ENCODE measurements at regions not wholly inside any gene's neighbourhood (a gene's known extent, or its start where the extent isn't known, plus 50 kb on each side); places are given as distances from the start of the nearest gene placed in this dataset.

DNA sequence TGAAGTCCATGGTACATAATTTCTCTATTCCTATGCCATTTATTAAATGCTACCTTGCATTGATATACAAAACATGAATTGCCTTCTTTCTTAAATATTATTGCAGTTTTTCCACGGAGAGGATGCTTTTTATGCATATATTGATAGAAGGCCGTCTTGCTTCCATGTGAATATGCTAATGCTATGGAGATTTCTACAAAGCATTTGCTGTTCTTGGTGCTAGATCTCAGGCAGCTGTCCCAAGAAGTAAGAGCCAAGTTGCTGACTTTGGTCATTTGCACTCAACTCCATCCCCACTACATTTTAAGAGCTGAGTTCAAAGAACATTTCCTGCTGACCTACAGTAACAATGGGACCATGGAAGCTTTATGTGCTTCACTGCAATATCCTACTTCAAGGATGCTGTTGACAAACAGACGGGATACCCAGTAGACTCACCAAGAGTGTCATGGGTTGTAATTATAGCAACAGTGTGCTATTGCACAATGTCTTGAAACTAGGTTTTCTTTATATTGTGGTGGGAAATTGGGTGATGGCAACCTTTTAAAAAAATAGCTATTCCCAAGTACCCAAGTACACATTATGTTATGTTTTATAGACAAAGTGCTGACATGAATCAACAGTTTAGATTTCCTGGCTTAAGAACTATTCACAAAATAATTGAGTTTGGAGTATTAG, 1172.4 kb upstream of the PIK3C3 start:
- peaks cover 3% of the 10 kb centered on the region for H3K27me3 Mint-ChIP-seq (ENCODE audit: insufficient read depth, low read depth)
- Histone ChIP-seq H3K4me3 (no peak overlapping the region), H3F3A (ENCODE audit: low read depth) (no peaks in the 10 kb centered on the region), H3K27ac (no peak overlapping the region), H3K36me3 (no peaks in the 10 kb centered on the region), H3K4me2 (no peak overlapping the region), H2AFZ (replicated peaks) (no peak overlapping the region), H3K4me1 (no peaks in the 10 kb centered on the region), H3K9ac (no peak overlapping the region), H3K27me3 (no peaks in the 10 kb centered on the region), H3K9me3 (ENCODE audit: low read depth) (no peaks in the 10 kb centered on the region), H3K79me2 (ENCODE audit: low read depth) (no peaks in the 10 kb centered on the region), H4K20me1 (ENCODE audit: low read depth) (no peaks in the 10 kb centered on the region)
- no peaks in the 10 kb centered on the region for H3K4me1 Mint-ChIP-seq
- no peak for TF ChIP-seq CTCF (IDR thresholded peaks at IDR 0.05)
- no peak for TF ChIP-seq EZH2 (IDR thresholded peaks at IDR 0.05)
- TF ChIP-seq EZH2phosphoT487 (IDR thresholded peaks at IDR 0.05), result no peak
- H3K4me3 Mint-ChIP-seq, result no peak overlapping the region
- no peak overlapping the region for H3K27ac Mint-ChIP-seq
- no peak for DNase-seq (ENCODE audit: low spot score)
- H3K36me3 Mint-ChIP-seq, result no peaks in the 10 kb centered on the region
- no peaks in the 10 kb centered on the region for H3K9me3 Mint-ChIP-seq

- Mint-ChIP-seq H3K27me3 (ENCODE audit: insufficient read depth, low read depth) (no peaks in the 10 kb centered on the region), H3K36me3 (no peaks in the 10 kb centered on the region), H3K4me1 (no peaks in the 10 kb centered on the region), H3K27ac (no peak overlapping the region), H3K9me3 (no peaks in the 10 kb centered on the region), H3K4me3 (no peak overlapping the region)
- Histone ChIP-seq H3K79me2 (ENCODE audit: low read depth) (no peaks in the 10 kb centered on the region), H3K4me1 (no peaks in the 10 kb centered on the region), H3K9me3 (ENCODE audit: low read depth) (no peaks in the 10 kb centered on the region), H3K9ac (no peak overlapping the region), H3F3A (ENCODE audit: low read depth) (no peaks in the 10 kb centered on the region), H4K20me1 (ENCODE audit: low read depth) (no peaks in the 10 kb centered on the region), H3K27ac (no peak overlapping the region), H3K4me2 (no peak overlapping the region), H3K27me3 (no peaks in the 10 kb centered on the region), H3K36me3 (no peaks in the 10 kb centered on the region), H2AFZ (replicated peaks) (no peak overlapping the region), H3K4me3 (no peak overlapping the region)
- TF ChIP-seq EZH2phosphoT487 (IDR thresholded peaks at IDR 0.05), result no peak
- no peak for TF ChIP-seq EZH2 (IDR thresholded peaks at IDR 0.05)
- TF ChIP-seq CTCF (IDR thresholded peaks at IDR 0.05), result no peak
- DNase-seq (ENCODE audit: low spot score), result no peak
Observed at GRCh38 chr18:40769786-40770185, 1185.2 kb upstream of the PIK3C3 start.

DNA sequence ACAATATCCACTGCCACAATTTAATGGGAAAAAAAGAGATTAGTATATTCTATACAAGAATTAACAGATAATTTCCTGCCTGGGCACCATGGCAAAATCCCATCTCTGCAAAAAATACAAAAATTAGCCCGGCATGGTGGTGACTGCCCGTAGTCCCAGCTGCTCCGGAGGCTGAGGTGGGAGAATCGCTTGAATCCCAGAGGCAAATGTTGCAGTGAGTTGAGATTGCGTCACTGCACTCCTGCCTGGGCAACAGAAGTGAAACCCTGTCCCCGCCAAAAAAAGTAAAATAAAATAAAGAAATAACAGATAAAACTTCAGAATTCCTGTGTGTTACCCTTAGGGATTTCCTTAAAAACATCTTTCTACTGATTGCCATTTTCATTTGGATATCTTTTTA, 1194.8 kb upstream of the PIK3C3 start:
- H3K27me3 Mint-ChIP-seq (ENCODE audit: insufficient read depth, low read depth), result no peaks in the 10 kb centered on the region
- TF ChIP-seq EZH2phosphoT487 (IDR thresholded peaks at IDR 0.05), result no peak
- TF ChIP-seq EZH2 (IDR thresholded peaks at IDR 0.05), result no peak
- H3K36me3 Mint-ChIP-seq, result no peaks in the 10 kb centered on the region
- no peak for DNase-seq (ENCODE audit: low spot score)
- Histone ChIP-seq H3K4me3 (no peak overlapping the region), H2AFZ (replicated peaks) (no peak overlapping the region), H3K79me2 (ENCODE audit: low read depth) (no peaks in the 10 kb centered on the region), H3K36me3 (no peaks in the 10 kb centered on the region), H3K27ac (no peak overlapping the region), H3K9me3 (ENCODE audit: low read depth) (no peaks in the 10 kb centered on the region), H3F3A (ENCODE audit: low read depth) (no peaks in the 10 kb centered on the region), H3K9ac (no peak overlapping the region), H3K27me3 (no peaks in the 10 kb centered on the region), H3K4me2 (no peak overlapping the region), H4K20me1 (ENCODE audit: low read depth) (no peaks in the 10 kb centered on the region), H3K4me1 (no peaks in the 10 kb centered on the region)
- H3K4me1 Mint-ChIP-seq, result no peaks in the 10 kb centered on the region
- H3K9me3 Mint-ChIP-seq, result no peaks in the 10 kb centered on the region
- H3K27ac Mint-ChIP-seq, result no peak overlapping the region
- no peak overlapping the region for H3K4me3 Mint-ChIP-seq

DNA sequence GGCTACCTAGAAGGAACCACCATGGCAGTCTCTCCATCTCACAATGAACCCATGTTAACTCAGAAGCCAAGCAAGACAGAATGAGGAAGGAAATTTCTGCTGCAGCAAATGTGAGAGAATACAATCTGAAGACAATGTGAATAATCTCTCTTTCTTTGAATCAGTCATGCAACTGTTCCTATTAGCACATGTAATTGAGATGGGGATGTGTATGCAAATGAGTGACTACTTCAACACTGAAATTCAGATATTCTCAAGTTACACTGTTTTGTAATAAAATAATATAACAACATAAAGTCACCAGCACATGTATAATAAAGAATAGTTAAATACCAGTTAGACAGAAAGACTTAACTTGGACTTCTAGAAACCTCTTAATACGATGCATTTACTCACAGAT, 1200.6 kb upstream of the PIK3C3 start:
- no peak overlapping the region for H3K4me3 ChIP-seq
- no peak overlapping the region for H3K4me2 ChIP-seq
- H4K20me1 ChIP-seq (ENCODE audit: low read depth), result no peaks in the 10 kb centered on the region
- Mint-ChIP-seq H3K36me3 (no peaks in the 10 kb centered on the region), H3K9me3 (no peaks in the 10 kb centered on the region), H3K27me3 (ENCODE audit: insufficient read depth, low read depth) (peaks cover 2% of the 10 kb centered on the region), H3K27ac (no peak overlapping the region), H3K4me1 (no peaks in the 10 kb centered on the region), H3K4me3 (no peak overlapping the region)
- no peak overlapping the region for H3K9ac ChIP-seq
- H3K27me3 ChIP-seq, result no peaks in the 10 kb centered on the region
- H3K79me2 ChIP-seq (ENCODE audit: low read depth), result no peaks in the 10 kb centered on the region
- no peaks in the 10 kb centered on the region for H3F3A ChIP-seq (ENCODE audit: low read depth)
- no peak for DNase-seq (ENCODE audit: low spot score)
- no peak overlapping the region for H2AFZ ChIP-seq (replicated peaks)
- no peaks in the 10 kb centered on the region for H3K36me3 ChIP-seq
- TF ChIP-seq EZH2phosphoT487 (IDR thresholded peaks at IDR 0.05), result no peak
- TF ChIP-seq EZH2 (IDR thresholded peaks at IDR 0.05), result no peak
- TF ChIP-seq CTCF (IDR thresholded peaks at IDR 0.05), result no peak
- H3K4me1 ChIP-seq, result no peaks in the 10 kb centered on the region
- H3K9me3 ChIP-seq (ENCODE audit: low read depth), result no peaks in the 10 kb centered on the region
- H3K27ac ChIP-seq, result no peak overlapping the region
